Astrocyte of the hippocampus (primary cell): ENCODE measurements at regions not wholly inside any gene's neighbourhood (a gene's known extent, or its start where the extent isn't known, plus 50 kb on each side); places are given as distances from the start of the nearest gene placed in this dataset.

Experiments used
- DNase-seq: peaks from one replicate; pipeline ENCODE4 v3.0.0; 2011; ENCODE audit warnings: low read depth, low spot score

- no peak for DNase-seq
Measured at GRCh38 chr1:36582066-36582755, 99.5 kb upstream of the CSF3R start.

GRCh38 chr1:36580524-36580923 lies 97.8 kb upstream of the CSF3R start:
- no peak for DNase-seq

GRCh38 chr1:36579039-36579438 lies 96.3 kb upstream of the CSF3R start:
- no peak for DNase-seq

GRCh38 chr1:36576551-36577110 lies 93.9 kb upstream of the CSF3R start:
- DNase-seq, result no peak

GRCh38 chr1:36576118-36576517 lies 93.4 kb upstream of the CSF3R start:
- DNase-seq, result peak; percentile 75

DNA sequence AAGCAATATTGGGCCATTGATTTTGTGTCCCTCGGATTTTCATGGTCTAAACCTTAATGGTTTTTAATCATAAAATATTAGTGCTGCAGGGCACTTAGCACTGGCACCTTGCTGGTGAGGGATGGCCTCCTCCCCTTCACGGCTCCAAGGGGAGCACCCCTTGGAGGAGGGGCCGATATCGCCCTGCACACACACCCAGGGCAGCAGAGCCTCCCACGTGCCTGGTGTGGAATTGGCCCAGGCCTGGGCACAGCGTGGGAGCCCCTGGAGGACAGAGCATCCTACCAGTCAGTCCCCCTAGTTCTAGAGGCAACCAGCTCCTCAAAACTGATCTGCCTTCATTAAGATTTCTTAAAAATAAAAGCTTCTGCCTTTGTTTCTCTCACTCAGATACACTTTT lies 90.7 kb upstream of the CSF3R start:
- DNase-seq, result no peak

DNA sequence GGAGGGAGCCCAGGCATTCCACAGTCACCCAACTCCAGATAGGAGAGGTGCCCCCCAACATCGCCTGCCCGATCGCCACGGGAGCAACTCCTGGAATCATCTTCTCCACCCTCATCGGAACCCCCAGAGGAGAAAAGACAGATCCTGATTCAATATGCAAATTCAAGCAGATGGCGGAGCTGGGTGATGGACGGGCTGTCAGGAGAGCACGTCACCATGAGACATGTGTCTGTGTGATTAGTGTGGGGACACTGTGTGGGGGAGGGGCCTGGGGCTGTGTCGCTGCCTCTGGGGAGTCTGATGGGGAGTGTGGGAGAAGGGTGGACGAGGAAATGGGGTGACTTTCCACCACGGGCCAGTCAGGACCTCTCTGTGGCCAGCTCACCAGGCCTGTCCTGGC lies 90.2 kb upstream of the CSF3R start:
- no peak for DNase-seq

DNA sequence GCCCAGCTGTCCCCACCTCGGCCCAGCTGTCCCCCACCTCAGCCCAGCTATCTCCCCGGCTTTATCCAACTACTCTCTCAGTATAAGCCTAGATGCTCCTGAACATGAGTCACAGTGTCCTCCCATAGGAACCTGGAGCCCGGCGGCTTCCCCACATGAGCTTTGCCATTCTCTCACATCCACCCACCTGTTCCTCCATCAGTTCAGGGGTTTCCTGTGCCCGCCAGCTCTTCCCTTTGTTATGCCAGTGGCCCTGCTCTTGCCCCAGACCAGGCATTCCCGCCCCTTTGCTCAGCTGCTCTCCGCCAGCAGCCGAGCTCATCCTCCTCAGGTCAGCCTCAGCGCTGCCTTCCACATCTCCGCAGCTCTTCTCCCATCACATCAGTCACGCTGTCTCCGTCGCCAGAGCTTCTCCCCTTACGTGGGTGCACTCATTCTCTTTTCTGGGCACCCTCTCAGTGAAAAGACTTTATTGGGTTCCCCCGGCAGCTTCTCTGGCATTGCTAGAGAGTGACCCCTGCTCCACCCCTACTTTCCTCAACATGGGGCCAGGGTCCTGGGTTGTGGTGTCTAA lies 89.5 kb upstream of the CSF3R start:
- no peak for DNase-seq

- no peak for DNase-seq
Measured at GRCh38 chr1:36571106-36571505, 88.4 kb upstream of the CSF3R start.

DNA sequence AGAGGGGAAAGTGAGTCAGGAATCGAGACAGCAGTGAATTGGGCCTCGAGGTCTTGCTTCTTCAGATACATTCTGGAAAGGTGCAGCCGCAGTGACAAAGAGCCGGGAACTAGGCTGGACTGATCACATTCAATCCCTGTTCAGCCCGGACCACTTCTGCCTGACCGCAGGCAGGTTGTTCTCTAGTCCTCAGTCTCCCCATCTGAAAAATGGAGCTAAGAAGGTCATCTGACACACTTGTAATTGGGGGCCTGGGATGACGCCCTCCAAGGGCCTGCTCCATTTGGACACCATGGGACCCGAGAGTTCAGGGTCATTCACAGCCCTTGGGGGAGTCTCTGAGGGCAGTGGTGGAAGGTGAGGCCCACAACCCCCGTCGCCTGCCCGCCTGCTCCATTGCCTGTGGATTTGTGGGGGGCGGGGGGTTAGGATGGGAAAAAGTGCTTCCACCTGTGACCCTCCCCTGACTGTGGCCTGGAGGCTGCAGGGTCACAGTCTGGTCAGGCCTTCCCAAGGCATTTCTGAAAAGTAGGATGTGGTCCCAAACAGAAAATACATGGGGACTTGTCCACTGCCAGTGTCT lies 87.9 kb upstream of the CSF3R start:
- DNase-seq, result no peak

GRCh38 chr1:36570006-36570405 lies 87.3 kb upstream of the CSF3R start:
- DNase-seq, result no peak

DNA sequence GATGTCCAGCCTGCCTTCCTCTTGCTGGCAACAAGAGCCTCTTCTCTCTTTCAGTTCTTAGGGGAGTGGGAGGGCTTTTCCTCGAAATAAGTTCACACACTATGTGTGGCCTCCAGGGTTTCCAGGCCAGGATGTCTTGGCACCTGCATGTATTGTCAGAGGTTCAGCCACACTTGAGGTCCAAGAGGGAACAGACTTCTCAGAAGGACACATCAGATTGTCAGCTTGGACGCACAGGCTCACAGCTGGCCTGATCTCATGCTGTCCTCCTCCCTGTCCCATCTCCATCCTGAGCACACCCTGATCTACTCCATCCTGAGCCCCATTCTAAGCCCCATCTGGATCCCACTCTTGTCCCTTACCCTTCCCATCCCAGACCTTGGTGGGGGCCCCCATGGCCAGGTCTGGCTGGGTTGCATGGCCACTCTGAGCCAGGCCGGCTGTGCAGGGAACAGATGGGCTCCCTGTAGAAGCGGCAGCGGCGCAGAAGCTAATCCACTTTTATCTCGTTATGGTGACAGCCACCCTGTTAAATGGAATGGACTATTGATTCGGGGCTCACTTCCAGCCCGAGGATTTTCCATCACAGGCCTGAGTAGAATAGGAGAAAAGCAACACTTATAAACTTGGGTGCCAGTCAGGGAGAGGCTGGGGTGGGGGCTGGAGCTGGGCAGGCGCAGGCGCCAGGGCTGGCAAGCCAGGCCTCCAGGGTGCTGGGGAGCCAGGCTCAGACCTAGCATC lies 85.1 kb upstream of the CSF3R start:
- no peak for DNase-seq

- no peak for DNase-seq
Measured at GRCh38 chr1:36565576-36566501, 83.1 kb upstream of the CSF3R start.

GRCh38 chr1:36562181-36562685 lies 79.5 kb upstream of the CSF3R start:
- DNase-seq, result no peak

DNA sequence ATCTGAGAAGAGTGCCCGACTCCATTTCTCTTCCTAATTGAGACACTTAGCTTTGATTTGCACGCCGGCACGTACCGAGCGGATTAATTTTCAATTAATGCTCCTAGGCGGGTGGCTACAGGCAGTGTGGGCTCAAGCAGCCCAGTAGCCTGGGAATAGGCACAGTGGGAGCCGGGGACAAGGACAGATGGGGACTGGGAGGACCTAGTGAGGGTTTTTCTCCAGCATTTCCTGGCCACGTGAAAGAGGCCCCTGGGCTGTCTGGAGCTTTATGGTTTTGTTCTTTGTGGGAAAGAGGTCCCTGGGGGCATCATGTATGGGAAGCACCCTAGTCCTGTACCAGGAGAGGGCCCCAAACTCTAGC lies 78.6 kb upstream of the CSF3R start:
- DNase-seq, result no peak

GRCh38 chr1:36560621-36561360 lies 78.1 kb upstream of the CSF3R start:
- DNase-seq, result no peak

DNA sequence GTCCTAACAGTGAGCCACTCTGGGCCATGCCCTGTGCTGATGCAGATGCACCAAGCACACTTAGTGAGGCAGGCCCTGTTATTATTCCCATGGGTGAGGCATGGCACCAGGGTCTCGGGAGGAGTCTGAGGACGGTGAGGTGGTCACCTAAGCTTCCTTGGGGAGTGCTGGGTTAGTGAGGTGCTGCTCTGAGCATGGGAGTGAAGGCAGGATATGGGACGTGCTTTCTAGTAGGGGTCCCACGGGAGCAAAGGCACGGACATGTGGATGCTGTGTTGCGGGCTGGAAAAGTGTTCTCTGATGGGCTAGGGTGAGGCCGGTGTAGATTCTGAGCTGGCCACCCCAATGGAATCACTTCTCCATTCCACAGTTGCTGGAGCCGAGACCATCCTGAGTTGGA lies 77.5 kb upstream of the CSF3R start:
- no peak for DNase-seq

DNA sequence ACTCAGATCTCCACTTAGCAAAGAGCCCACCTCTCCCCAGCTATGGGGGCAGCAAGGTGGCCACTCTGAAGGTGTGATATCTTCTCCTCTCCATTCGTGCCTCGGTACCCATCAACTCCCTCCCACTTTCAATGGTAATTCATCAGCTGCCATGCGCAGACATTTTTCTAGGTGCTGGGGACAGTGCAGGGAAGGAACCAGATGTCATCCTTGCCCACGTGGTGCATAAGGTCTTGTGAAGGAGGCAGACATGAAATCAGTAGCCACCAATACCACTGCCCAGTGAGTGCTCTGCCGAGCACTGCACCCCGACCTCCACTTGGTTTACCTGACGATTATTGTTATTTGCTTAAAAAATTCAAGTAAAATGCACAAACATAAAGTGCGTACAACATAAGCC lies 76.3 kb upstream of the CSF3R start:
- no peak for DNase-seq

GRCh38 chr1:36557041-36558000 lies 74.6 kb upstream of the CSF3R start:
- no peak for DNase-seq
